T-helper 1 cell treated with Interleukin-12 subunit alpha and Interleukin-12 subunit beta and Interleukin-4 antibody, amounts not matched to agents 30 μg/mL and 1 μg/mL, for 36 hours (primary cell): ENCODE measurements at regions not wholly inside any gene's neighbourhood (a gene's known extent, or its start where the extent isn't known, plus 50 kb on each side); places are given as distances from the start of the nearest gene placed in this dataset.

ENCODE experiments used
- H3K27ac Mint-ChIP-seq: one replicate; pipeline ENCODE4 v1.8.0; 2021; ENCODE audit warnings: mild to moderate bottlenecking, mixed read lengths
- H3K27me3 Mint-ChIP-seq: one replicate; pipeline ENCODE4 v1.8.0; 2021; ENCODE audit warnings: low read depth, mixed read lengths
- H3K36me3 Mint-ChIP-seq: one replicate; pipeline ENCODE4 v1.8.0; 2021; ENCODE audit warnings: low read depth, mixed read lengths
- H3K4me1 Mint-ChIP-seq: one replicate; pipeline ENCODE4 v1.8.0; 2021; ENCODE audit warnings: low read depth, mixed read lengths
- H3K4me3 Mint-ChIP-seq: one replicate; pipeline ENCODE4 v1.8.0; 2021; ENCODE audit warnings: mild to moderate bottlenecking, moderate library complexity, mixed read lengths
- H3K9me3 Mint-ChIP-seq: one replicate; pipeline ENCODE4 v1.8.0; 2021; ENCODE audit warnings: mixed read lengths

DNA sequence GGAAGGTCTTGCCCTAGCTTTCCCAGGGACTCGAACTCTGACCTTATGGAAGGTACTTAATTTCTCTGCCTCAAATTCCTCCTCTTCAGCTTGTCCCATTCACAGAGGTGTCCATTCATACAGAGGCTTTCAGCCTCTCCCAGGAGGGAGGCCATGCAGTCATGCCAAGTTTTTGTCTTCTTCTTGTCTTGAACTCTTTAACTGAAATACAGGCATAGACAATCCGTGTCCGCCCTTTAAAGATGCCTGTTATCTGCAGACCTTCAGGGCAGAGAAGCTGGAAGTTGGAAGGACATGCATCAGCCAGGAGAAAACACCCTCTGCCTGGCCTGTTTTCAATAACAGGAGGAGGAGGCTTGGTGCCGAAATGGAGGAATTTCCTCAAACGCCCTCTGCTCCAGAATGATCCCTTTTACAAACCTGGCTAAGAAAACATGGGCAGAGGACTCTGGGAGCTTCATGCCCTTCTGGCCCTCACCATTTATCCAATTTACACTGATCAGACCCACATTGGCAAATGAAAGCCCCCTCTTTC lies 308.3 kb downstream of the MYCN start:
- Mint-ChIP-seq H3K27ac (no peak overlapping the region), H3K4me3 (no peak overlapping the region), H3K27me3 (no peaks in the 10 kb centered on the region), H3K4me1 (no peaks in the 10 kb centered on the region), H3K9me3 (no peaks in the 10 kb centered on the region), H3K36me3 (no peaks in the 10 kb centered on the region)

DNA sequence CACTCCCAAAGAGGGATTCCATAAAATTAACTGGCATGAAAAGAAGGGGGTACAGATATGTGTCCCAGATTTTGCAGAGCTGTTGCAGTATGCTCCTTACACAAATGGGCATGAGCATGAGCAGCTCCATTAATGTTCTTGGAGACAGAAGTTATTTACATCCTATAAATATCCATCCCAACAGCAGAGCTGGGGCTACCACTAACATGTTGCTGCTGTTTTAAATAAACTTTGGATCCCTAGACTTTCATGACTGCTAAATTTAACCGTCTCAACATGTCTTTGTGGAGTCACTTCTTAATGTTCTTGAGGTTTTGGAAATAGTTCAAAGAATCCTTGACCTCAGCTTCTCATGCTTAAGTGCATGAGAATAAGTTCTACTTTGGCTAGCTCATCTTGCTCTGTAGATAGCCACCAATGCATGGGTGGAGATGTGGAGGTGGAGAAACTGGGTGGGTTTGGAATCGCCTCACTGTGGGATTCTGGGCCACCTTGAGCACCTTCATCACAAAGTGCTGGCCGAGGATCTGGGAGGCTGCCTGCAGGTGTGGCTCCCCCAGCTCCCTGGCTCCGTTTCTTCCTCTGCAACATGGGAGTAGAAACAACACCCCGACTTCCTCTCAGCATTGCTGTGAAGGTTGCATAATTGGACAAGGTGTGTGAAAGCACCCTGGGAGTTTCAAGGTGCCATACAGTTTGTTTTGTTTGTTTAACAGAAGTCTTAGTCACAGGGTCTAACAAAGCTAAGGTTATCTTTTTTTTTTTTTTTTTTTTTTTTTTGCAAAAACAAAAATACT lies 307.2 kb downstream of the MYCN start:
- H3K4me3 Mint-ChIP-seq, result no peak overlapping the region
- no peaks in the 10 kb centered on the region for H3K27me3 Mint-ChIP-seq
- H3K36me3 Mint-ChIP-seq, result no peaks in the 10 kb centered on the region
- no peaks in the 10 kb centered on the region for H3K4me1 Mint-ChIP-seq
- no peaks in the 10 kb centered on the region for H3K9me3 Mint-ChIP-seq
- no peak overlapping the region for H3K27ac Mint-ChIP-seq

DNA sequence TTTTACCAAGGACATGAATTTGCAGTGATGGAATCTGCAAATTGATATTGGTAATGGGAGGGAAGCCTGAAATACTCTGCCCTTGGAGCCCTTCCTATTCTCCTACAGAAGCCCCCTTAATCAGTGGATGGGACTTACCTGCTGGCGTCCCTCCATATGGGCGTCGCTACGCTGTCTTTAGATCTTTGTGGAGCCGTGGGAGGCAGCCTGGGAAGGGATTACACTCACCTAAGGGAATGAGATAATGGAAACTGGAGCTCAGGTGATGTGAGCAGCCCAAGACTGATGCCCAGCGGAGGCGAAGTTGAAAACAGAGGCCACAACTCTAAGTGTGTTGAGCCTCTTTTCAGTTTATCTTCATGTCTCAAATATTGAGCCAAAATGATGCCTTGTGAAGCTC lies 306.6 kb downstream of the MYCN start:
- Mint-ChIP-seq H3K36me3 (no peaks in the 10 kb centered on the region), H3K9me3 (no peaks in the 10 kb centered on the region), H3K27ac (no peak overlapping the region)

DNA sequence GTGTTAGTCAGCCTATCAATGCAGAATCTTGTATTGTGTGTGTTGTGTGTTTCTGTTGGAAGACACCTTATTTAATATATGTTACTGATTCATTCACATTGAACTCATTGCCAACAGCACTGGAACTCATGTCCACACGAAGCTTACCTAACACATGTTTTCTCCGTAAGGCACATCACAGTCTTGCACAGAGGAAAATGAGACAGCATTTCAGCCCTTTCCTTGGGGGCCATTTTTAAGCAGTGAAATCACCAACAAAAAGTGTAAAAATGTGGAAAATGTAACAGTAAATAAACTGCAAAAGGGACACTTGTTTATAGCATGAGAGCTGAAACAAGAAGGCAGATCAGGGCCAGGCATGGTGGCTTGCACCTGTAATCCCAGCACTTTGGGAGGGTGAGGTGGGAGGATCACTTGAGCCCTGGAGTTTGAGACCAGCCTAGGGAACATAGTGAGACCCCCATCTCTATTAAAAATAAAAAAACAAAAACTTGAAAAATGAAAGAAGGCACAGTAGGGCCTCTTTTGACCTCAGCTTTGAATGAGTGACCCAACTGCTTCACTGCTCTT lies 306.0 kb downstream of the MYCN start:
- no peak overlapping the region for H3K4me3 Mint-ChIP-seq
- no peaks in the 10 kb centered on the region for H3K9me3 Mint-ChIP-seq
- no peaks in the 10 kb centered on the region for H3K27me3 Mint-ChIP-seq
- no peaks in the 10 kb centered on the region for H3K4me1 Mint-ChIP-seq
- no peak overlapping the region for H3K27ac Mint-ChIP-seq
- H3K36me3 Mint-ChIP-seq, result no peaks in the 10 kb centered on the region

More for the DNA sequence above, 306.6 kb downstream of the MYCN start:
- Mint-ChIP-seq H3K4me3 (no peak overlapping the region), H3K4me1 (no peaks in the 10 kb centered on the region), H3K27me3 (no peaks in the 10 kb centered on the region)

DNA sequence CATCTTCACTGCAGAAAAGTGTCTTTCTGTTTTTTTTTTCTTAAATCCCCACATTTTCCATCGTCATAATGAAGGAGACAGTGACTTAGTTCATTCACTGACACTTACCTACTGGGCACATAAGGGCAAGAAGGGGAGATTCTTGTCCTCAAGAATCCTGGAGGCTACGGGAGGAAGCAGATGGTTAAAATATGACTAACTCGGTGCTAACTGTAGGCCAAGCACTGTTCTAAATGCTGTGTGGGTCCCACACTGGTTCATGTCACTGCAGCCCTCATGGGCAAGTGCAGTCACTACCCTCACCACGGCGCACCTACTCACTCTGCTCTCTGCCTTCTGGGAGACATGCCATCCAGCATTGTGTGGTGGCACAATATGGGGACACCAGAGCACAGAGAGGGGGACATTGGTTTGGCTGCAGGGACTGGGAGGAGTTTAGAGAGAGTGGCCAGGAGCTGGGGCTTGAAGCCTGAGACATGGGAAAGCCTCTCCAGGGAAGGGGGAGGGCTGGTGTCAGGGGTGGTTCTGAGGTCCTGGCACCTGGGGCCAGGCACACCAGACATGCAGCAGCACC lies 305.2 kb downstream of the MYCN start:
- Mint-ChIP-seq H3K36me3 (no peaks in the 10 kb centered on the region), H3K27me3 (no peaks in the 10 kb centered on the region), H3K4me3 (no peak overlapping the region), H3K27ac (no peak overlapping the region), H3K9me3 (no peaks in the 10 kb centered on the region), H3K4me1 (no peaks in the 10 kb centered on the region)

DNA sequence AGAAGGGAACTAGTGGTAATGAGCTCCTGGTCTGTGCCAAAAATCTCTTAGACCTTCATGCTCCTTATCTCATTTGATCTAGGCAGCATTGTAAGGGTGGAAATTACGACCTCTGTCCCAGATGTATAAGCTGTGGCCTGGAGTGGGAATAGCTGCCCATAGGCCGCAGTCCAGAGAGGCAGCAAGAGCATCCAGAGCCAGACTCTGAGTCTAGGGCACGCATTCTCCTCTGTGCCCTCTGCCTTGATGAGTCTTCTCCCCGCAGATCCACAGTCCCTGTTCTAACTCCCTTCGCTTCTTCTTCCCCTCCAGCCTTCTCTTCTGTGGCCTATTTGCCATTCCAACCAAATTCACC lies 304.6 kb downstream of the MYCN start:
- Mint-ChIP-seq H3K9me3 (no peaks in the 10 kb centered on the region), H3K36me3 (no peaks in the 10 kb centered on the region), H3K27me3 (no peaks in the 10 kb centered on the region), H3K4me1 (no peaks in the 10 kb centered on the region), H3K27ac (no peak overlapping the region), H3K4me3 (no peak overlapping the region)

DNA sequence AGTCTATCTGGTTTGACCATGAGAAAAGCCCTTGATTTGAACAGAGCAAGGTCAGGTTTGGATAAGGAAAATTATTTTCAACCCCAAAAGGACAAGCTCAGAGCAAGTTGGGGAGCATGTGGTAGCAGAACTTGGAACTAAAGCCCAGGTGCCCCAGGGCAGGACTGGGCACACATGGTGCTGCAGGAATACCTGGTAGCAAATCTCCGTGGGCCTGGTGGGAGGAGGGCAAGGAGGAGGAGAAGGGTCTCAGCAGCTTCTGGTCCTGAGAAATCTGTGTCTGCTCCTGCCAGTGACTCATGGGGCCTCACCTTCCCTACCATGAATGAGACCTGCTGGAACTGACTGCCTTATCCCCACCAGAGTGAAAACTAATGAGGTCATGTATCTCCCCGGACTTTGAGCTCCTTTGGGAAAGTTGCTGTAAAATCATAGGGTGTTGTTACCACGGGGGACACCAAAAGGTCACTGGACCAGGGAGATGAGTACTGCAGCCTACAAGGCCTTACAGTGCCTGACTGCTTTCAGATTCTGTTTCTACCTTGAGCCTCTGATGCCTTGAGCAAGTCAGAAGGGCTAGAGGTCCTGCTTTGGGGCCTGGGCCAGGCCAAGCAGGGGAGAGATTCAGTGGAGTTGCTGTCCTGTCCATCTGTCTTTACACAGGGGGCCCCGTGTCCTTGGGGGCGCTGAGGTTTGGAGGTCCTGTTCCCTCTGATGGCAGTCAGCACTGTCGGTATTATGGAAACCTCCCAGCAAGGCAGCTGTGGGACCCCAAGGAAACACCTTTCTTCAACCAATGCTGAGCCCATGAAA lies 304.0 kb downstream of the MYCN start:
- Mint-ChIP-seq H3K9me3 (no peaks in the 10 kb centered on the region), H3K4me1 (no peaks in the 10 kb centered on the region), H3K36me3 (no peaks in the 10 kb centered on the region), H3K27ac (no peak overlapping the region), H3K4me3 (no peak overlapping the region), H3K27me3 (no peaks in the 10 kb centered on the region)

DNA sequence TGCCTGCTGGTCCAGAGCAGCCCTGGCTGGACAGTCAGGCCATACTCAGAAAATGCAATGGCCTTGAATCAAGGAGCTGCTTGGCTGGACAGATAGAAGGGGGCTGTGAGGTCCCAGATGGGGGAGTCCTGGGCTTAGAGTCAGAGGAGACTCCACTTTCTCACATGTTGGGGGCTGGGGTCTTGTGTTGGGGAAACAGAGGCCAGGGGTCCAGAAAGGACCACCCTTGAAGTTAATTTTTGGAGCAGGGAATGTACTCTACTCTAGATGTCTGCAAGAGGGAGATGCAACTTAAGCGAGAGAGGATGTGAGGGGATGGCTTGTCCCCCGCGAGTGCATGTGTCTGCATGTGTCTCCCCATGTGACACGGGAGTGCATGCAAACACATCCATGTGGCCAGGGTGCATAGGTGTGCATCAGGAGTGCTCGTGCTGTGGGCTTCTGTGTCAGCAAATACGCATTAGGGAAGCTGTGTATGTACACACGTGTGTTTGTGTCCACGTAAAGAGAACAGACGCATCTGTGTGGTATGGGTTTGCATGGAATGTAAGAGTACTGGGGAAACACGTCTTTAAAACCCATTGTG lies 303.2 kb downstream of the MYCN start:
- Mint-ChIP-seq H3K9me3 (no peaks in the 10 kb centered on the region), H3K4me3 (no peak overlapping the region), H3K4me1 (no peaks in the 10 kb centered on the region), H3K27me3 (no peaks in the 10 kb centered on the region), H3K36me3 (no peaks in the 10 kb centered on the region), H3K27ac (no peak overlapping the region)

DNA sequence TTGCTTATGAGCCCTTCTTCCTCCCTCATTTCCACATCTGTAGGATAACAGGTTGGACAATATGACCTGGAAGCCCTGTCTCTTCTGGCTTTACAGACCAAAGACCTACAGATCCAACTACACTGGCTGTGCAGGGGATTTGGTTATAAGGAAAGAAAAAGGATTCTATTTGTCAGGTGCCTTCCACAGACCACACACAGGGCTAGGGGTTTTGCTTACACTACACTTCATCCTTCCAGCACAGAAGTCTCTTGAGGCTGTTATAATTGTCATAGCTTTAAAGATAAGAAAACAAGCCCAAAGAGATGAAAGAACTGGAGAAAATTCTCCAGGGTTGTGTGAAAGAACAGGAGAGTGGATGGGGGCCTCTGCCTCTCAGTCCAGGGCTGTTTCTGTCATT lies 302.6 kb downstream of the MYCN start:
- Mint-ChIP-seq H3K36me3 (no peaks in the 10 kb centered on the region), H3K9me3 (no peaks in the 10 kb centered on the region), H3K27ac (no peak overlapping the region), H3K4me1 (no peaks in the 10 kb centered on the region), H3K27me3 (no peaks in the 10 kb centered on the region), H3K4me3 (no peak overlapping the region)

DNA sequence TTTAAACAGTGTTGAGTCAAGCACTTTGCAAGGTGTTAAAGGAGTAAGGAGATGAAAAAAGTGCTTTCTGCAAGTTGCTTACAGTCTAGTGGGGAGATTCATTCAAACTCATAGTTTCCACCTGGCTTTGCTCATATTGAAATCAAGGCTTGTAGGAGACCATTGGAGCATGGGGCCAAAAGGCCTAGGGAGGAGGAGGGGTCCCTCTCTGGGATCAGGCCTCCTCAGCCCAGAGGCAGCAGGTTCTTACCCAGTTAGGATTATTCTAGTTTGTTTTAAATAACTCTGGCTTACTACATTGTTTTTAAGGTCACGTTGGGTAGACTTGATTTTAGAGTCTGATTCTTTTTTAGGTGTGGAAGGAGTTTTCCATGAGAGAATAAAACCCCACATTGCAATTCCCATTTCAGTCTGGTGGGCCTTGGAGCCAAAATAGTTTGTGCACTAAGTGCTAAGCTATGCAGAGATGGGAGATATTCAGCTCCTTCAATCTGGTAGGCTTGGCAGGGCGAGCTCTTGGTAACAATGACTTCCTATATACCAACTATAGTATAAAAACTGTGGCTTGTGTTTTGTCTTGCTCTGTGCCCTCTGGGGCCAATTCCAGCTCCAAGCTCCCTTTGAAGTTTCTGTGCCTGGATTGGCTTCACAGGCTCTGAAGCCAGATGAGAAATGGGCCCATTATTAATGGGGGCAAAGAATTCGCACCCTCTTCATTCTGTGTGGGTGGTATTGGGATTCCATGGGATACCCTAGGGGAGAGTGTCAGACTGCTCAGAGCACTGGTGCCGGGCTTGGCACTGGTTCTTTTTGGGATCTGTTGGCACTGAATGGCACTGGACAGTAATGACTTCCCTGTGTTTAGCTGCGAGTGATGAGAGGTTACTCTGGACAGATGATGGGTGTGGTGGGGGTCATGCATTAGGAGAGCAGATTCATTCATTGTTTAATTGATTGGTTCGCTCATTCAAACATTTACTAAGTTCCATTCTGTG lies 301.1 kb downstream of the MYCN start:
- H3K27me3 Mint-ChIP-seq, result no peaks in the 10 kb centered on the region
- no peak overlapping the region for H3K4me3 Mint-ChIP-seq
- H3K9me3 Mint-ChIP-seq, result no peaks in the 10 kb centered on the region
- no peak overlapping the region for H3K27ac Mint-ChIP-seq
- H3K36me3 Mint-ChIP-seq, result no peaks in the 10 kb centered on the region
- H3K4me1 Mint-ChIP-seq, result no peaks in the 10 kb centered on the region

DNA sequence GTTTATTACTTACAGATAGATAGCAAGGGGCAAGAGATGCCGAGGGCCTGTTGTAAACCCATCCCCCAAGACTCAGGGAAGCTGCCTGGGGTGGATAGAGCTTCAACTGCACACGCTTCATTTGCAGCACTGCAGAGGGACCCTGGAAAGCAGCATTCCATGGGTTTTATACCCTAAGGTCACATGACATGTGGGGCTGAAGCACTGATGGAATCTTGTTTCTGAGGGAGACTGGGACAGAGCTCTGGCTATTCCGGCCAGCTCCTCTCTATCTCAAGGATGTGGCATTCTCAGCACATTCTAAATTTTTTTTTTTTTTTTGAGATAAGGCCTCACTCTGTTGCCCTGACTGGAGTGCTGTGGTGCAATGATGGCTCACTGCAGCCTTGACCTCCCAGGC lies 300.1 kb downstream of the MYCN start:
- H3K27ac Mint-ChIP-seq, result no peak overlapping the region
- H3K27me3 Mint-ChIP-seq, result no peaks in the 10 kb centered on the region
- H3K36me3 Mint-ChIP-seq, result no peaks in the 10 kb centered on the region
- no peaks in the 10 kb centered on the region for H3K4me1 Mint-ChIP-seq
- H3K9me3 Mint-ChIP-seq, result no peaks in the 10 kb centered on the region
- no peak overlapping the region for H3K4me3 Mint-ChIP-seq

DNA sequence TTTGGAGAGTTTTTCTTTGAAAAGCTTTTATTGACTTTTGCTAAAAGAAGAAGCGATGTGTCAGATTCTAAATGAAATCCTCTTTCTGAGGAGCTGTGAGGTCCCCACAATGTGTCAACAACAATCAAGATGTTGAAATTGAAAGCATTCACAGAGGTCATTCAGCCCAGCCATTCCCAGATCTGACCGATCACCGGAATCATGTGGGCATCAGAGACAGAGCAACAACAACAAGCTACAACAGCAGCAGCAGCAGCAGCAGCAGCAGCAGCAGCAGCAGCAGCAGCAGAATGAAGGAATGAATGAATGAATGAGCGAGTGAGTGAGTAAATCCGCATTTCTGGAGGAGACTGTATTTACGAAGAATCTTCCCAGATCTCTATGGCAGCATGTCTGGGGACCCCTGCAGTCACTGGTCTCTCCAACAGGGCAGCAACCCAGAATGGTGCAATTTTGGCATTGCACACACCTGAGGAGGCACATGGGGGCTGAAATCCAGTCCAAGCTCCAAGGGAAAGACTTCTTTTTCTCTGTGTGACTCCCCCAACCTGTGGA lies 299.0 kb downstream of the MYCN start:
- H3K27ac Mint-ChIP-seq, result no peak overlapping the region
- no peaks in the 10 kb centered on the region for H3K36me3 Mint-ChIP-seq
- H3K4me1 Mint-ChIP-seq, result no peaks in the 10 kb centered on the region
- no peak overlapping the region for H3K4me3 Mint-ChIP-seq
- H3K27me3 Mint-ChIP-seq, result no peaks in the 10 kb centered on the region
- no peaks in the 10 kb centered on the region for H3K9me3 Mint-ChIP-seq

DNA sequence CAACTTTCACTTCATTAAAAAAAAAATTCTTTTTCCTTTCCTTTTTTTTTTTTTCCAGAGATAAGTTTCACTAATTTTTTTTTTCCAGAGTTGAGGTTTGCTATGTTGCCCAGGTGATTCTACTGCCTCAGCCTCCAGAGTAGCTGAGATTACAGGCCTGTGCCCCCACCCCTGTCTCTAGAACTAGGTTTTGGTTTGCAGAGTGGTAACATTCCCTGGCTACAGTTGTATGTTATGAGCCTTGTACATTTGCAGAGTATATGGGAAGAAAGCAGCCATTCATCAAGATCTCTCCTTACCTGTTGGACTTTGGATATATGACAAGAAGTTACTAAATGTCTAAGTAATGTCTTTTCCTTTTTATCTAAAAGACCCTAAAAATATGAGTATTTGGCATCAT lies 298.4 kb downstream of the MYCN start:
- Mint-ChIP-seq H3K27me3 (no peaks in the 10 kb centered on the region), H3K27ac (no peak overlapping the region), H3K4me3 (no peak overlapping the region), H3K36me3 (no peaks in the 10 kb centered on the region), H3K4me1 (no peaks in the 10 kb centered on the region), H3K9me3 (no peaks in the 10 kb centered on the region)
